Cardiac fibroblast (primary cell): ENCODE measurements at regions not wholly inside any gene's neighbourhood (a gene's known extent, or its start where the extent isn't known, plus 50 kb on each side); places are given as distances from the start of the nearest gene placed in this dataset.
A peak's percentile ranks its signal among the peaks of the same experiment; 100 is the strongest.

Source experiments
- DNase-seq, 2 donors: peaks; one replicate each; pipeline versions ENCODE4 v3.0.0 to v3.0.0-alpha.2; 2010; ENCODE audit warnings: low read depth in 2 of 2
- H3K4me3 ChIP-seq, 2 donors: replicated peaks in 1 of 2; 1 replicate in 1 of 2; 2 replicates in 1 of 2; pipeline ENCODE4 v1.5.1; 2011; ENCODE audit warnings: low read depth in 2 of 2, low read length in 2 of 2, mild to moderate bottlenecking in 2 of 2, moderate library complexity in 1 of 2
- CTCF ChIP-seq: IDR thresholded peaks from one replicate; pipeline ENCODE4 v1.5.1; 2011; ENCODE audit warnings: low read depth, mild to moderate bottlenecking, low read length, inconsistent platforms

GRCh38 chr10:108409306-108409705 is 1244.8 kb upstream of the SORCS1 start:
- TF ChIP-seq CTCF = no peak
- no peak for DNase-seq

GRCh38 chr10:108404155-108404554 is 1239.6 kb upstream of the SORCS1 start:
- DNase-seq = no peak
- TF ChIP-seq CTCF = no peak
- no peak overlapping the region for H3K4me3 ChIP-seq

More at GRCh38 chr10:108409306-108409705, 1244.8 kb upstream of the SORCS1 start:
- no peak overlapping the region for H3K4me3 ChIP-seq

- DNase-seq = no peak
- no peak for TF ChIP-seq CTCF
- no peak overlapping the region for H3K4me3 ChIP-seq
These were observed 1235.0 kb upstream of the SORCS1 start for GRCh38 chr10:108399465-108399864.

- peak; percentile 3 to 8 for DNase-seq
- no peak overlapping the region for H3K4me3 ChIP-seq
- TF ChIP-seq CTCF = no peak
These were observed 1228.6 kb upstream of the SORCS1 start for GRCh38 chr10:108393089-108393488.

- peak; percentile 20 to 40 for DNase-seq
- TF ChIP-seq CTCF = no peak
- no peak overlapping the region for H3K4me3 ChIP-seq
These were observed 1227.8 kb upstream of the SORCS1 start for GRCh38 chr10:108392286-108392685.

GRCh38 chr10:108388706-108389105 is 1224.2 kb upstream of the SORCS1 start:
- DNase-seq = no peak
- no peak for TF ChIP-seq CTCF
- H3K4me3 ChIP-seq = no peak overlapping the region

GRCh38 chr10:108385963-108386362 is 1221.5 kb upstream of the SORCS1 start:
- no peak overlapping the region for H3K4me3 ChIP-seq
- DNase-seq = no peak
- no peak for TF ChIP-seq CTCF
